ENCODE measurements at regions not wholly inside any gene's neighbourhood (a gene's known extent, or its start where the extent isn't known, plus 50 kb on each side); places are given as distances from the start of the nearest gene placed in this dataset.
"Not testable (repeated sequence)": the region's sequence is repeated elsewhere in the genome, so short reads cannot be mapped to it uniquely, and the experiment has no call there.

GRCh38 chr4:183808097-183808456 lies 97.0 kb upstream of the STOX2 start:
- intact Hi-C loops (cut with DNase I), result no loop called here
- DNase-seq (ENCODE audit: low spot score), result no peak

- DNase-seq (ENCODE audit: low spot score), result no peak
- intact Hi-C loops (cut with DNase I), result no loop called here
Observed at GRCh38 chr4:183812567-183812966, 92.5 kb upstream of the STOX2 start.

GRCh38 chr4:183814461-183814860 lies 90.6 kb upstream of the STOX2 start:
- intact Hi-C loops (cut with DNase I), result no loop called here
- DNase-seq (ENCODE audit: low spot score), result no peak

- no peak for DNase-seq (ENCODE audit: low spot score)
- intact Hi-C loops (cut with DNase I), result no loop called here
Observed at GRCh38 chr4:183816077-183816476, 89.0 kb upstream of the STOX2 start.

GRCh38 chr4:183816882-183817509 lies 88.1 kb upstream of the STOX2 start:
- intact Hi-C loops (cut with DNase I), result no loop called here
- DNase-seq (ENCODE audit: low spot score), result no peak

- intact Hi-C loops (cut with DNase I); DNase-seq (ENCODE audit: low spot score): not testable (repeated sequence)
Observed at GRCh38 chr4:183818591-183818990, 86.5 kb upstream of the STOX2 start.

GRCh38 chr4:183821076-183821853 lies 83.8 kb upstream of the STOX2 start:
- no peak for DNase-seq (ENCODE audit: low spot score)

GRCh38 chr4:183823434-183823833 lies 81.7 kb upstream of the STOX2 start:
- intact Hi-C loops (cut with DNase I), result no loop called here
- peak; percentile 85 for DNase-seq (ENCODE audit: low spot score)

More at GRCh38 chr4:183821076-183821853, 83.8 kb upstream of the STOX2 start:
- intact Hi-C loops (cut with DNase I), result no loop called here

GRCh38 chr4:183825346-183825745 lies 79.8 kb upstream of the STOX2 start:
- intact Hi-C loops (cut with DNase I), result no loop called here
- no peak for DNase-seq (ENCODE audit: low spot score)

- intact Hi-C loops (cut with DNase I), result no loop called here
Observed at GRCh38 chr4:183826461-183826860, 78.6 kb upstream of the STOX2 start.

GRCh38 chr4:183828125-183828524 lies 77.0 kb upstream of the STOX2 start:
- no peak for DNase-seq (ENCODE audit: low spot score)
- intact Hi-C loops (cut with DNase I), result no loop called here

More at GRCh38 chr4:183826461-183826860, 78.6 kb upstream of the STOX2 start:
- no peak for DNase-seq (ENCODE audit: low spot score)

- intact Hi-C loops (cut with DNase I), result no loop called here
- no peak for DNase-seq (ENCODE audit: low spot score)
Observed at GRCh38 chr4:183828839-183829238, 76.3 kb upstream of the STOX2 start.

- intact Hi-C loops (cut with DNase I), result no loop called here
- DNase-seq (ENCODE audit: low spot score), result no peak
Observed at GRCh38 chr4:183830438-183830985, 74.6 kb upstream of the STOX2 start.

GRCh38 chr4:183831026-183831446 lies 74.1 kb upstream of the STOX2 start:
- DNase-seq (ENCODE audit: low spot score), result no peak
- intact Hi-C loops (cut with DNase I), result no loop called here

- DNase-seq (ENCODE audit: low spot score), result no peak
- intact Hi-C loops (cut with DNase I), result no loop called here
Observed at GRCh38 chr4:183831683-183832082, 73.4 kb upstream of the STOX2 start.

GRCh38 chr4:183832776-183833450 lies 72.2 kb upstream of the STOX2 start:
- intact Hi-C loops (cut with DNase I), result no loop called here
- no peak for DNase-seq (ENCODE audit: low spot score)

GRCh38 chr4:183834252-183834651 lies 70.9 kb upstream of the STOX2 start:
- no peak for DNase-seq (ENCODE audit: low spot score)

GRCh38 chr4:183837222-183837621 lies 67.9 kb upstream of the STOX2 start:
- intact Hi-C loops (cut with DNase I), result loop anchor here in 1 of 2 donors (5.0 kb wide), 1 partner anchor 330 kb away; no protein-coding TSS in a partner anchor
- DNase-seq (ENCODE audit: low spot score), result no peak

More at GRCh38 chr4:183834252-183834651, 70.9 kb upstream of the STOX2 start:
- intact Hi-C loops (cut with DNase I), result no loop called here

GRCh38 chr4:183838987-183839712 lies 66.0 kb upstream of the STOX2 start:
- intact Hi-C loops (cut with DNase I), result loop anchor here (2.0 to 5.0 kb wide), 2 partner anchors 328 to 330 kb away; no protein-coding TSS in a partner anchor
- no peak for DNase-seq (ENCODE audit: low spot score)

Measured in posterior vena cava (tissue), 2 donors.